ENCODE measurements at regions not wholly inside any gene's neighbourhood (a gene's known extent, or its start where the extent isn't known, plus 50 kb on each side); places are given as distances from the start of the nearest gene placed in this dataset.

- H3K79me2 ChIP-seq (ENCODE audit: control insufficient read depth, low read length) = no peaks in the 10 kb centered on the region
- H3K4me1 ChIP-seq (ENCODE audit: control insufficient read depth, low read length) = no peaks in the 10 kb centered on the region
- no peaks in the 10 kb centered on the region for H3K9me2 ChIP-seq (replicated peaks; ENCODE audit: control insufficient read depth, low read length)
- no peaks in the 10 kb centered on the region for H3K9me3 ChIP-seq (ENCODE audit: control insufficient read depth, insufficient read depth, low read length)
- TF ChIP-seq CTCF (IDR thresholded peaks at IDR 0.05; ENCODE audit: low read depth, low read length, poor library complexity, severe bottlenecking) = no peak
- no peak for TF ChIP-seq EZH2phosphoT487 (IDR thresholded peaks at IDR 0.05; ENCODE audit: borderline replicate concordance, low read length)
- H3K4me3 ChIP-seq (ENCODE audit: low read length) = no peak overlapping the region
- no peaks in the 10 kb centered on the region for H3F3A ChIP-seq (ENCODE audit: control insufficient read depth, insufficient read depth)
- no peak overlapping the region for H3K4me2 ChIP-seq (ENCODE audit: low read length)
- H3K36me3 ChIP-seq (ENCODE audit: control insufficient read depth, low read length) = no peaks in the 10 kb centered on the region
- peaks cover 8% of the 10 kb centered on the region for H3K27me3 ChIP-seq (ENCODE audit: control insufficient read depth, low read length)
- no peak overlapping the region for H3K27ac ChIP-seq (ENCODE audit: low read depth, low read length)
- no peaks in the 10 kb centered on the region for H4K20me1 ChIP-seq (ENCODE audit: control insufficient read depth, insufficient read depth, low read depth, low read length)
Observed at GRCh38 chr6:33947047-33947446, 143.2 kb upstream of the MLN start.

- Histone ChIP-seq H3K27me3 (ENCODE audit: control insufficient read depth, low read length) (peaks cover 8% of the 10 kb centered on the region), H3K9me2 (replicated peaks; ENCODE audit: control insufficient read depth, low read length) (no peaks in the 10 kb centered on the region), H4K20me1 (ENCODE audit: control insufficient read depth, insufficient read depth, low read depth, low read length) (no peaks in the 10 kb centered on the region), H3K9me3 (ENCODE audit: control insufficient read depth, insufficient read depth, low read length) (no peaks in the 10 kb centered on the region), H3F3A (ENCODE audit: control insufficient read depth, insufficient read depth) (no peaks in the 10 kb centered on the region), H3K4me2 (ENCODE audit: low read length) (no peak overlapping the region), H3K36me3 (ENCODE audit: control insufficient read depth, low read length) (no peaks in the 10 kb centered on the region), H3K4me1 (ENCODE audit: control insufficient read depth, low read length) (no peaks in the 10 kb centered on the region), H3K27ac (ENCODE audit: low read depth, low read length) (no peak overlapping the region), H3K79me2 (ENCODE audit: control insufficient read depth, low read length) (no peaks in the 10 kb centered on the region), H3K4me3 (ENCODE audit: low read length) (no peak overlapping the region)
- TF ChIP-seq EZH2phosphoT487 (IDR thresholded peaks at IDR 0.05; ENCODE audit: borderline replicate concordance, low read length) = no peak
- no peak for TF ChIP-seq CTCF (IDR thresholded peaks at IDR 0.05; ENCODE audit: low read depth, low read length, poor library complexity, severe bottlenecking)
Observed at GRCh38 chr6:33945931-33946330, 142.1 kb upstream of the MLN start.

GRCh38 chr6:33944686-33945411, 141.0 kb upstream of the MLN start:
- TF ChIP-seq CTCF (IDR thresholded peaks at IDR 0.05; ENCODE audit: low read depth, low read length, poor library complexity, severe bottlenecking) = no peak
- no peak for TF ChIP-seq EZH2phosphoT487 (IDR thresholded peaks at IDR 0.05; ENCODE audit: borderline replicate concordance, low read length)
- Histone ChIP-seq H3K27ac (ENCODE audit: low read depth, low read length) (no peak overlapping the region), H3K4me1 (ENCODE audit: control insufficient read depth, low read length) (no peaks in the 10 kb centered on the region), H3K79me2 (ENCODE audit: control insufficient read depth, low read length) (no peaks in the 10 kb centered on the region), H3K4me2 (ENCODE audit: low read length) (no peak overlapping the region), H3K36me3 (ENCODE audit: control insufficient read depth, low read length) (no peaks in the 10 kb centered on the region), H3K9me2 (replicated peaks; ENCODE audit: control insufficient read depth, low read length) (no peaks in the 10 kb centered on the region), H3K4me3 (ENCODE audit: low read length) (no peak overlapping the region), H3F3A (ENCODE audit: control insufficient read depth, insufficient read depth) (no peaks in the 10 kb centered on the region), H4K20me1 (ENCODE audit: control insufficient read depth, insufficient read depth, low read depth, low read length) (no peaks in the 10 kb centered on the region), H3K9me3 (ENCODE audit: control insufficient read depth, insufficient read depth, low read length) (no peaks in the 10 kb centered on the region), H3K27me3 (ENCODE audit: control insufficient read depth, low read length) (peaks cover 8% of the 10 kb centered on the region)
